ENCODE measurements at regions not wholly inside any gene's neighbourhood (a gene's known extent, or its start where the extent isn't known, plus 50 kb on each side); places are given as distances from the start of the nearest gene placed in this dataset.

DNA sequence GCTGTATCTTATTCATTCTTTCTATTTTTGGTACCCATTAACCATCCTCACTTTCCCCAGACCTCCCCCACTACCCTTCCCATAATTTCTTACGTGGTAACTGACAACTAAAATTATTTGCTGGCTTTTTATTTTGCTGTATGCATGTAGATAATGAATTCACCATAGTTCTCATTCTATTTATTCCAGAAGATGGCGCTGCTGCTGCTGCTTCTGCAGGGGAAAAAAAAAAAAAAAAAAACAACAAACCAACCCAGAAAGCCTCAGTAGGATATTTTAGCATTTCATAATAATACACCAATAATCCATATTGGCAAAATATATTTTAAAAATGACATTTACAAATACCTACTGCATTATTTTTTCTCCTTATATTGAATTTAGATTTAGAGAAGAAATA is 416.6 kb upstream of the MAGEB18 start:
- TF ChIP-seq CTCF (conservative IDR thresholded peaks at IDR 0.05; ENCODE audit: low read depth, low read length) (no peak; the same call in 1 of the 2 replicates), EZH2 (IDR thresholded peaks at IDR 0.05; ENCODE audit: low read length, unreplicated experiment) (no peak)
